ENCODE measurements at regions not wholly inside any gene's neighbourhood (a gene's known extent, or its start where the extent isn't known, plus 50 kb on each side); places are given as distances from the start of the nearest gene placed in this dataset.

GRCh38 chr20:47999166-47999565, 213.9 kb upstream of the SULF2 start:
- H3K4me3 ChIP-seq (ENCODE audit: low read depth, low read length) = no peak overlapping the region
- no peak for DNase-seq (ENCODE audit: low read depth in 4 of 6, low spot score in 6 of 6)
- H3K36me3 ChIP-seq (ENCODE audit: control insufficient read depth, insufficient read depth, low read length) = no peaks in the 10 kb centered on the region
- no peak overlapping the region for H3K27ac ChIP-seq (ENCODE audit: low read depth, low read length)
- no peaks in the 10 kb centered on the region for H3K27me3 ChIP-seq (ENCODE audit: control insufficient read depth, insufficient read depth, low read length)
- H3K9me3 ChIP-seq (ENCODE audit: control insufficient read depth, insufficient read depth, low read length) = no peaks in the 10 kb centered on the region
- peaks cover 6% of the 10 kb centered on the region for H3K4me1 ChIP-seq (ENCODE audit: control insufficient read depth, insufficient read depth, low read length)

DNA sequence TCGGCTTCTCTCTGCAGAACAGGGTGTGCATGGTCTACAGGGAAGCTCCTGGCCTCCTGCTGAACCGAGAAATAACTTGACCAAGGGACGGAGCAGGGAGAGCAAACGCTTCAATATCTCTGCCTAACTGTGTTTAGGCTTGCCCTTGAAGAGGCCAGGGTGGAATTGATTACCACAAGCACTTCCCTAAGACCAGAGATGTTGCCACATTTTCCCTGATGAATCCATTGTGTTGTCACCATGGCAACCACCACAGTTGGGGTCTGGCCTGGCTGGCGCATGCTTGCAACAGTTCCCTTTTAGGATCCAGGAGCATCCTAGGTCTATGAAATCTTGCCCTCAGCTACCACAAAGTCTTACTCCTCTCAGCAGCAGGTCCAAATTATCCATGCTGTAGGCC, 213.5 kb upstream of the SULF2 start:
- Histone ChIP-seq H3K36me3 (ENCODE audit: control insufficient read depth, insufficient read depth, low read length) (no peaks in the 10 kb centered on the region), H3K27me3 (ENCODE audit: control insufficient read depth, insufficient read depth, low read length) (no peaks in the 10 kb centered on the region), H3K27ac (ENCODE audit: low read depth, low read length) (no peak overlapping the region), H3K4me1 (ENCODE audit: control insufficient read depth, insufficient read depth, low read length) (peaks cover 6% of the 10 kb centered on the region), H3K4me3 (ENCODE audit: low read depth, low read length) (no peak overlapping the region), H3K9me3 (ENCODE audit: control insufficient read depth, insufficient read depth, low read length) (no peaks in the 10 kb centered on the region)
- WGBS (ENCODE audit: insufficient coverage) = 55% methylated on average over 5 of the region's 5 CpGs
- DNase-seq (ENCODE audit: low read depth in 4 of 6, low spot score in 6 of 6) = peak in 3 of 6 donors; percentile 29 to 91 (median 66)

GRCh38 chr20:47995661-47996060, 210.4 kb upstream of the SULF2 start:
- WGBS (ENCODE audit: insufficient coverage) = no CpG with 5 or more reads among the region's 6 CpGs
- H3K4me3 ChIP-seq (ENCODE audit: low read depth, low read length) = no peak overlapping the region
- H3K36me3 ChIP-seq (ENCODE audit: control insufficient read depth, insufficient read depth, low read length) = no peaks in the 10 kb centered on the region
- peaks cover 6% of the 10 kb centered on the region for H3K4me1 ChIP-seq (ENCODE audit: control insufficient read depth, insufficient read depth, low read length)
- no peak for DNase-seq (ENCODE audit: low read depth in 4 of 6, low spot score in 6 of 6)
- H3K27me3 ChIP-seq (ENCODE audit: control insufficient read depth, insufficient read depth, low read length) = no peaks in the 10 kb centered on the region
- H3K9me3 ChIP-seq (ENCODE audit: control insufficient read depth, insufficient read depth, low read length) = no peaks in the 10 kb centered on the region
- no peak overlapping the region for H3K27ac ChIP-seq (ENCODE audit: low read depth, low read length)

DNA sequence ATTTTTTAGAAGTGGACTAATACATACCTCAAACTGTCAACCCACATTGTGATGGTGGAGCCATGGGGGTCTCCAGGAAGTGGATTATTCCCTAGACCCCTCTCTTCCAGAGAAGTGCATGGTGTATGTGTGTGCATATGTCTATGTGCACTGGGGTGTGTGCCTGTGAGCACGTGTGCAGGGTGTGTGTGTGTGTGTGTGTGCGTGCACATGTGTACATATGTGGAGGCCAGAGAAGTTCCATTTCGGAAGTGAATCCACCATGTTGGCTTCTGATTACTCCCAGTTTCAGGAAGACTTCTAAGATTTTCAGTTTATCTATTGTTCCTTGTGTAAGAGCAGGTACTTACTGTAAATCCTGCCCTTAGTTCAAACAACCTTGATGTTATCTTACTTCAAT, 208.5 kb upstream of the SULF2 start:
- Histone ChIP-seq H3K4me3 (ENCODE audit: low read depth, low read length) (no peak overlapping the region), H3K4me1 (ENCODE audit: control insufficient read depth, insufficient read depth, low read length) (peaks cover 10% of the 10 kb centered on the region), H3K27me3 (ENCODE audit: control insufficient read depth, insufficient read depth, low read length) (peaks cover 2% of the 10 kb centered on the region), H3K36me3 (ENCODE audit: control insufficient read depth, insufficient read depth, low read length) (no peaks in the 10 kb centered on the region), H3K27ac (ENCODE audit: low read depth, low read length) (no peak overlapping the region), H3K9me3 (ENCODE audit: control insufficient read depth, insufficient read depth, low read length) (no peaks in the 10 kb centered on the region)
- 90% methylated on average over 3 of the region's 3 CpGs for WGBS (ENCODE audit: insufficient coverage)
- no peak for DNase-seq (ENCODE audit: low read depth in 4 of 6, low spot score in 6 of 6)

DNA sequence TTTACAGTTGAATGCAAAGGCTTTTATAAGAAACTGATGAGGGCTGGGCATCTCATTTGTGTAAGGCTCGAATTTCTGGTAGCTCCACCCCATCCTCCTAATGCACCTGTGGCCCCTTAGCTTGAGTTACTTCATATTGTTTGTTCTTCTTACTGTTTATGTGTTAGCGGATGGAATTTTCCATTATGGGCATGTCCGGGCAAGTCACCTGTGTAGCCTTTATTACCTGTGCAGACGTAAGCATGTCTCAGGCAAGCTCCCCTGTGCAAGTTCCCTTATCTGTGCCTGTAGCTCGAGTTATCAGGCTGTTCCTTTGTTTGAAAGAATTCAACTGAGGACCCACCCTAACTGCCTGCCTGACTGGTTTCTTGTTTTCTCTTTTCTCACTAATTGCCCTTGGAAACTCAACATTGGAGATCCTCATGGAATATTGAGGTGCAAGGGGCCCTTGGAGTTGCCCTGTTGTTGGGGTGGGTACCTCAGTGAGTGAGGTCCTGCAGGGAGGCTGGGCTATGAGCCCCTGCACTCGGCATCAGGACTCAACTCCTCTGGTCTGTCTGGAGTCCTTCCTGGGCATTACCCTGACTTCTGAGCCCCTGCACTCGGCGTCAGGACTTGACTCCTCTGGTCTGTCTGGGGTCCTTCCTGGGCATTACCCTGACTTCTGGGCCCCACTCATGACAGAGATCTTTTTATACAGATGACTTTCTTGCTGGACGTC, 207.9 kb upstream of the SULF2 start:
- Histone ChIP-seq H3K27ac (ENCODE audit: low read depth, low read length) (no peak overlapping the region), H3K36me3 (ENCODE audit: control insufficient read depth, insufficient read depth, low read length) (no peaks in the 10 kb centered on the region), H3K27me3 (ENCODE audit: control insufficient read depth, insufficient read depth, low read length) (peaks cover 2% of the 10 kb centered on the region), H3K9me3 (ENCODE audit: control insufficient read depth, insufficient read depth, low read length) (no peaks in the 10 kb centered on the region), H3K4me3 (ENCODE audit: low read depth, low read length) (no peak overlapping the region), H3K4me1 (ENCODE audit: control insufficient read depth, insufficient read depth, low read length) (peaks cover 5% of the 10 kb centered on the region)
- no peak for DNase-seq (ENCODE audit: low read depth in 4 of 6, low spot score in 6 of 6)
- 94% methylated on average over 7 of the region's 9 CpGs for WGBS (ENCODE audit: insufficient coverage)

- H3K27ac ChIP-seq (ENCODE audit: low read depth, low read length) = no peak overlapping the region
Observed at GRCh38 chr20:47991875-47992488, 206.7 kb upstream of the SULF2 start.

DNA sequence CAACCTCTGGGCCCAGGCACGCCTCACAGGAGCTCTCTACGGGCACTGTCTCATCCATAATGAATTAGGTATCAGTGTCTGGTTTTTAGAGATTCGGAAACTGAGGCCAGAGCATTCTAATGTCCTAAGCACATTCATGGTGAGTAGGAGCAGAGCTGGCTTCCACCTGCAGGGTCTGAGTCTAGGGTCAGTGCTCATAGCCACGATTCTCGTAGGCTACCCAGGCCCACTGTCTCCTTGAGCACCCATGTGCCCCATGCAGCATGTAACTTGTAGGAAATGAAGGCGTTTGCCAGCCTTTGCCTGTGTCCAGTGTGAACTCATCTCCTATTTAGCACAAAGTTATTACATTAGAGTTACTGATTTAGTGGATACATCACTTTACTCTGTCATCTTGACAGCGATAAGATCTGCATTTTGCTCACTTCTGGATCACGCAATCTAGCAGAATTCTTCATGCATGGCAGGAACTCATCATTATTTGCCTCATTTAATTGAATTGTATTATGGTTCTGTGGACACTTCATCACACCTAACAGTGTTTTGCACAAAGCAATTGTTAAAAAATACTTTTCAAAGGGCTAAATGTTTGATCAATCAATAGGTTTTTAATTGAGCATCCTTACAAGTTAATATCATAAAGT, 205.3 kb upstream of the SULF2 start:
- Histone ChIP-seq H3K36me3 (ENCODE audit: control insufficient read depth, insufficient read depth, low read length) (no peaks in the 10 kb centered on the region), H3K27ac (ENCODE audit: low read depth, low read length) (no peak overlapping the region), H3K9me3 (ENCODE audit: control insufficient read depth, insufficient read depth, low read length) (no peaks in the 10 kb centered on the region), H3K27me3 (ENCODE audit: control insufficient read depth, insufficient read depth, low read length) (peaks cover 2% of the 10 kb centered on the region), H3K4me1 (ENCODE audit: control insufficient read depth, insufficient read depth, low read length) (peaks cover 5% of the 10 kb centered on the region), H3K4me3 (ENCODE audit: low read depth, low read length) (no peak overlapping the region)
- 80% methylated on average over 3 of the region's 8 CpGs for WGBS (ENCODE audit: insufficient coverage)
- DNase-seq (ENCODE audit: low read depth in 4 of 6, low spot score in 6 of 6) = peak in 1 of 6 donors; percentile 60

More at GRCh38 chr20:47991875-47992488, 206.7 kb upstream of the SULF2 start:
- no peak overlapping the region for H3K4me3 ChIP-seq (ENCODE audit: low read depth, low read length)
- WGBS (ENCODE audit: insufficient coverage) = 78% methylated on average over 2 of the region's 9 CpGs
- DNase-seq (ENCODE audit: low read depth in 4 of 6, low spot score in 6 of 6) = peak in 1 of 6 donors; percentile 67
- H3K4me1 ChIP-seq (ENCODE audit: control insufficient read depth, insufficient read depth, low read length) = peaks cover 5% of the 10 kb centered on the region
- H3K9me3 ChIP-seq (ENCODE audit: control insufficient read depth, insufficient read depth, low read length) = no peaks in the 10 kb centered on the region
- H3K27me3 ChIP-seq (ENCODE audit: control insufficient read depth, insufficient read depth, low read length) = peaks cover 2% of the 10 kb centered on the region
- no peaks in the 10 kb centered on the region for H3K36me3 ChIP-seq (ENCODE audit: control insufficient read depth, insufficient read depth, low read length)

DNA sequence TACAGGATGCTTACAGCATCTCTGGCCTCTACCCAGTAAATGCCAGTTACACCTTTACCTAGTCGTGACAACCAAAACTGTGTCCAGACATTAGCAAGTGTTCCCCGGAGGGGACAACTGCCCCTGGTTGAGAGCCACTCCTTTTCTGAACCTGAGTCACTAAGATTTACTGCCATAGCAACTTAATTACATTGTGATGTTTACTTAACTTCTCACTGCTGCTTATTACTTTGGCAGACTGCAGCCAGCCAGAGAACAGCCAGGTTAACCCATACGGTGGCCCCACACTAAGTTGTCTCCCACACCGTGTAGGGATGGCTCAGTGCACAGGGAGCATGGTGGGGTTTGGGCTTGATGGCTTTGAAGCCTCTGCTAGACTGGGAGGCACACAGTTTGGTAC, 204.7 kb upstream of the SULF2 start:
- H3K4me3 ChIP-seq (ENCODE audit: low read depth, low read length) = no peak overlapping the region
- peaks cover 5% of the 10 kb centered on the region for H3K4me1 ChIP-seq (ENCODE audit: control insufficient read depth, insufficient read depth, low read length)
- no peak for DNase-seq (ENCODE audit: low read depth in 4 of 6, low spot score in 6 of 6)
- 59% methylated on average over 3 of the region's 4 CpGs for WGBS (ENCODE audit: insufficient coverage)
- no peak overlapping the region for H3K27ac ChIP-seq (ENCODE audit: low read depth, low read length)
- no peaks in the 10 kb centered on the region for H3K36me3 ChIP-seq (ENCODE audit: control insufficient read depth, insufficient read depth, low read length)
- peaks cover 4% of the 10 kb centered on the region for H3K27me3 ChIP-seq (ENCODE audit: control insufficient read depth, insufficient read depth, low read length)
- H3K9me3 ChIP-seq (ENCODE audit: control insufficient read depth, insufficient read depth, low read length) = no peaks in the 10 kb centered on the region

DNA sequence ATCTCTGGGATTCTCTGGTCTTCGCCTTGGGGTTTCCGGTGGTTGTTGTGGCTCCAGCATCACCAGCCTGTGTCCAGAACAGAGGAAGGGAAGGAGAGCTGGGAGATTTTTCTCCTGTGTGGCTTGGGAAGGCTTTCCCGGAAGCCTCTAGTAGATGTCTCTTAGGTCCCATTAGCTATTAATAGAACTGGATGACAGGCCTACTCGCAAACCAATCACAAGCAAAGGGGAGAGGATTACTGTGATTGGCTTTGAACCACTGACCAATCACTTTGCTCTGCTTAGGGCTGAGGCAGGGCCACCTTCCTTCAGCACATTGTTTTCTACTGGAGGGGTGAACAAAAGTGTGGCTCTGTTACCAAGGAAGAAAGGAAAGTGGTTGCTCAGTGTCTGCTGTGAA, 203.4 kb upstream of the SULF2 start:
- 100% methylated on average over 2 of the region's 4 CpGs for WGBS (ENCODE audit: insufficient coverage)
- H3K4me1 ChIP-seq (ENCODE audit: control insufficient read depth, insufficient read depth, low read length) = peaks cover 5% of the 10 kb centered on the region
- H3K9me3 ChIP-seq (ENCODE audit: control insufficient read depth, insufficient read depth, low read length) = no peaks in the 10 kb centered on the region
- peak in 1 of 6 donors; percentile 71 for DNase-seq (ENCODE audit: low read depth in 4 of 6, low spot score in 6 of 6)
- H3K4me3 ChIP-seq (ENCODE audit: low read depth, low read length) = no peak overlapping the region
- no peak overlapping the region for H3K27ac ChIP-seq (ENCODE audit: low read depth, low read length)
- H3K36me3 ChIP-seq (ENCODE audit: control insufficient read depth, insufficient read depth, low read length) = no peaks in the 10 kb centered on the region
- H3K27me3 ChIP-seq (ENCODE audit: control insufficient read depth, insufficient read depth, low read length) = peaks cover 4% of the 10 kb centered on the region

Data from spinal cord (tissue), 9 donors.